A549 (cell line): ENCODE measurements at regions not wholly inside any gene's neighbourhood (a gene's known extent, or its start where the extent isn't known, plus 50 kb on each side); places are given as distances from the start of the nearest gene placed in this dataset.

Experiments used
- ATAC-seq, 2 experiments: fragments of 200-7000 bp in 1 of 2; fragments of >200 bp in 1 of 2; cut with Nextera tagmentation in 1 of 2; cut with Tn5 transposase in 1 of 2; 3 replicates each; pipeline versions ENCODE4 v1.8.0 to v1.9.1; 2018 to 2020; ENCODE audit warnings: mild to moderate bottlenecking in 1 of 2, moderate library complexity in 1 of 2
- CTCF ChIA-PET: fragments of 300-600 bp; sonication (Branson Sonifier 250); formaldehyde crosslinking; extraction: SDS; loops from one replicate; lab custom pipeline; 2021; ENCODE audit warnings: antibody characterized with exemption, inconsistent platforms; lab: Yijun Ruan, JAX
- POLR2A ChIA-PET: fragments of 350-600 bp; formaldehyde crosslinking; extraction: SDS; loops from one replicate; lab custom pipeline; 2021; ENCODE audit warnings: antibody characterized with exemption, inconsistent platforms; lab: Yijun Ruan, JAX
- DNase-seq, 2 experiments: peaks; one replicate each; pipeline versions ENCODE4 v3.0.0 to v3.0.0-alpha.2; 2011 to 2016; ENCODE audit warnings: low read depth in 1 of 2, low spot score in 1 of 2
- FAIRE-seq: peaks from 2 replicates; lab custom pipeline; 2011; peaks lifted over from hg19 to GRCh38; lab: Jason Lieb, UNC
- H3K27ac ChIP-seq, 2 experiments: fragments of >200 bp; sonication (Bioruptor Twin); formaldehyde crosslinking; 3 replicates each; pipeline ENCODE4 v1.5.1; 2016 to 2017
- H3K4me1 ChIP-seq: fragments of >200 bp; sonication (Bioruptor Twin); formaldehyde crosslinking; 3 replicates; pipeline ENCODE4 v1.6.1; 2016
- H3K4me2 ChIP-seq: fragments of >200 bp; sonication (Bioruptor Twin); formaldehyde crosslinking; 3 replicates; pipeline ENCODE4 v1.6.1; 2016
- H3K4me3 ChIP-seq: fragments of >200 bp; sonication (Bioruptor Twin); formaldehyde crosslinking; 3 replicates; pipeline ENCODE4 v1.5.1; 2016
- H3K9me3 ChIP-seq: fragments of >200 bp; sonication (Bioruptor Twin); formaldehyde crosslinking; 3 replicates; pipeline ENCODE4 v1.6.1; 2016
- CBX8 ChIP-seq: fragments of 200-600 bp; sonication (generic); IDR thresholded peaks from 2 replicates; pipeline ENCODE4 v1.6.1; 2016
- EP300 ChIP-seq, 2 experiments: fragments of >200 bp; sonication (Bioruptor Twin); formaldehyde crosslinking; IDR thresholded peaks; 2 replicates in 1 of 2; 3 replicates in 1 of 2; pipeline ENCODE4 v1.6.1; 2016 to 2017
- FOSL2 ChIP-seq, 2 experiments: fragments of 450-650 bp in 1 of 2; fragments of >200 bp in 1 of 2; sonication (Bioruptor Twin) in 1 of 2; formaldehyde crosslinking; IDR thresholded peaks; 2 replicates each; pipeline versions ENCODE4 v1.5.0 to v1.6.1; 2016 to 2020; ENCODE audit warnings: mild to moderate bottlenecking in 1 of 2, moderate library complexity in 1 of 2
- HEYL ChIP-seq: fragments of 250-450 bp; sonication (Bioruptor Pico); IDR thresholded peaks from 2 replicates; pipeline ENCODE4 v1.8.0; 2021; ENCODE audit warnings: mild to moderate bottlenecking, moderate library complexity
- HOXA7 ChIP-seq: fragments of 250-450 bp; sonication (Bioruptor Pico); IDR thresholded peaks from 2 replicates; pipeline ENCODE4 v1.5.0; 2020; ENCODE audit warnings: mild to moderate bottlenecking, moderate library complexity
- HOXB5 ChIP-seq: fragments of 250-450 bp; sonication (Bioruptor Pico); IDR thresholded peaks from 2 replicates; pipeline ENCODE4 v1.5.0; 2020; ENCODE audit warnings: mild to moderate bottlenecking, moderate library complexity
- JUN ChIP-seq, 2 experiments: fragments of >200 bp; sonication (Bioruptor Twin); formaldehyde crosslinking; IDR thresholded peaks; 2 replicates in 1 of 2; 3 replicates in 1 of 2; pipeline ENCODE4 v1.6.1; 2016 to 2017
- KDM5A ChIP-seq: fragments of 200-600 bp; sonication (generic); IDR thresholded peaks from 2 replicates; pipeline ENCODE4 v1.6.1; 2016; ENCODE audit warnings: antibody characterized with exemption, mild to moderate bottlenecking
- NR3C1 ChIP-seq: fragments of >200 bp; sonication (Bioruptor Twin); formaldehyde crosslinking; IDR thresholded peaks from 3 replicates; pipeline ENCODE4 v1.6.1; 2017
- PHF8 ChIP-seq: fragments of 200-600 bp; sonication (generic); IDR thresholded peaks from 2 replicates; pipeline ENCODE4 v1.6.1; 2016; ENCODE audit warnings: low read depth, mild to moderate bottlenecking, antibody characterized with exemption, moderate library complexity, borderline replicate concordance
- TP53 ChIP-seq: fragments of 250-450 bp; sonication (Bioruptor Pico); IDR thresholded peaks from 2 replicates; pipeline ENCODE4 v1.5.0; 2021; ENCODE audit warnings: mild to moderate bottlenecking, moderate library complexity
- ZC3H11A ChIP-seq: fragments of 450-650 bp; IDR thresholded peaks from 2 replicates; pipeline ENCODE4 v1.6.1; 2014; ENCODE audit warnings: antibody characterized with exemption, mild to moderate bottlenecking
- ZNF302 ChIP-seq: fragments of 250-450 bp; sonication (Bioruptor Pico); IDR thresholded peaks from 2 replicates; pipeline ENCODE4 v1.9.0; 2021; ENCODE audit warnings: inconsistent platforms, mild to moderate bottlenecking, moderate library complexity
- ZSCAN20 ChIP-seq: fragments of 250-450 bp; sonication (Bioruptor Pico); IDR thresholded peaks from 2 replicates; pipeline ENCODE4 v1.8.0; 2022; ENCODE audit warnings: mild to moderate bottlenecking, moderate library complexity
- WGBS: methylation state at CpG from one replicate; pipeline ENCODE4 v1.1.6; 2017; ENCODE audit errors: missing lambda C conversion rate; 5-methylcytosine and 5-hydroxymethylcytosine counted together
- TF ChIP-seq, protein P1 (sequence below): fragments of 200-600 bp; sonication (generic); IDR thresholded peaks from 2 replicates; pipeline ENCODE4 v1.6.1; 2016; ENCODE audit warnings: antibody characterized with exemption, mild to moderate bottlenecking, moderate library complexity
- TF ChIP-seq, protein P2 (sequence below): fragments of >200 bp; sonication (Bioruptor Twin); formaldehyde crosslinking; IDR thresholded peaks from 2 replicates; pipeline ENCODE4 v1.6.1; 2016
- TF ChIP-seq, protein P3 (sequence below): fragments of 450-650 bp; IDR thresholded peaks from 2 replicates; pipeline ENCODE4 v1.6.1; 2014; ENCODE audit warnings: antibody characterized with exemption
- TF ChIP-seq, protein P4 (sequence below): fragments of >200 bp; sonication (Bioruptor Twin); formaldehyde crosslinking; IDR thresholded peaks from 3 replicates; pipeline ENCODE4 v1.6.1; 2016
- TF ChIP-seq, protein P5 (sequence below): IDR thresholded peaks from 2 replicates; pipeline ENCODE4 v1.6.1; 2012

DNA sequence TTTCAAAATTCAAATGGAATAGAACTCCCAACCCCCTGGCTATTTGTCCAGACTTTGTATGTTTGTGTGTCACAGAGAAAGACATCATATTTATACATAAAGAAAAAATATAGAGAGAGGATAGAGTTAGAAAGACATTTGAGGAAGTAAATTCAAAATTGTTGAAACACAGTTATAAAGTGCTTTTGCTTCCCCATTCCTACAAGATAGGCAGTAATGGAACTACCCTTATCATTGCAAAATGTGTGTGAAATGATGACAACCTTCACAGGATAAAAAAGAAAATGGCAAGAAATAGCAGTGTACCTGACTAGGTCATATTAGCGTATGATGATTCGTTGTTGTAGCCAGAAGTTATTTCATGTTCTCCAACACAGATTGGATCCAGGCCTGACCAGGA is 63.1 kb downstream of the FZD1 start:
- H3K4me2 ChIP-seq: no peak overlapping the region
- no peaks in the 10 kb centered on the region for H3K9me3 ChIP-seq
- no peak for FAIRE-seq
- WGBS: 71% methylated on average over 2 of the region's 2 CpGs
- H3K27ac ChIP-seq: no peak overlapping the region
- TF ChIP-seq, protein P1, sequence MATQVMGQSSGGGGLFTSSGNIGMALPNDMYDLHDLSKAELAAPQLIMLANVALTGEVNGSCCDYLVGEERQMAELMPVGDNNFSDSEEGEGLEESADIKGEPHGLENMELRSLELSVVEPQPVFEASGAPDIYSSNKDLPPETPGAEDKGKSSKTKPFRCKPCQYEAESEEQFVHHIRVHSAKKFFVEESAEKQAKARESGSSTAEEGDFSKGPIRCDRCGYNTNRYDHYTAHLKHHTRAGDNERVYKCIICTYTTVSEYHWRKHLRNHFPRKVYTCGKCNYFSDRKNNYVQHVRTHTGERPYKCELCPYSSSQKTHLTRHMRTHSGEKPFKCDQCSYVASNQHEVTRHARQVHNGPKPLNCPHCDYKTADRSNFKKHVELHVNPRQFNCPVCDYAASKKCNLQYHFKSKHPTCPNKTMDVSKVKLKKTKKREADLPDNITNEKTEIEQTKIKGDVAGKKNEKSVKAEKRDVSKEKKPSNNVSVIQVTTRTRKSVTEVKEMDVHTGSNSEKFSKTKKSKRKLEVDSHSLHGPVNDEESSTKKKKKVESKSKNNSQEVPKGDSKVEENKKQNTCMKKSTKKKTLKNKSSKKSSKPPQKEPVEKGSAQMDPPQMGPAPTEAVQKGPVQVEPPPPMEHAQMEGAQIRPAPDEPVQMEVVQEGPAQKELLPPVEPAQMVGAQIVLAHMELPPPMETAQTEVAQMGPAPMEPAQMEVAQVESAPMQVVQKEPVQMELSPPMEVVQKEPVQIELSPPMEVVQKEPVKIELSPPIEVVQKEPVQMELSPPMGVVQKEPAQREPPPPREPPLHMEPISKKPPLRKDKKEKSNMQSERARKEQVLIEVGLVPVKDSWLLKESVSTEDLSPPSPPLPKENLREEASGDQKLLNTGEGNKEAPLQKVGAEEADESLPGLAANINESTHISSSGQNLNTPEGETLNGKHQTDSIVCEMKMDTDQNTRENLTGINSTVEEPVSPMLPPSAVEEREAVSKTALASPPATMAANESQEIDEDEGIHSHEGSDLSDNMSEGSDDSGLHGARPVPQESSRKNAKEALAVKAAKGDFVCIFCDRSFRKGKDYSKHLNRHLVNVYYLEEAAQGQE: no peak
- TF ChIP-seq EP300 (IDR thresholded peaks at IDR 0.05) (no peak), JUN (IDR thresholded peaks at IDR 0.05) (no peak), HOXB5 (CRISPR knock-in tag) (no peak), HEYL (no peak), PHF8 (no peak), NR3C1 (no peak), HOXA7 (CRISPR knock-in tag) (no peak), TP53 (CRISPR knock-in tag) (no peak), KDM5A (no peak), CBX8 (no peak), ZSCAN20 (CRISPR knock-in tag) (no peak), ZNF302 (CRISPR knock-in tag) (no peak), ZC3H11A (no peak)
- TF ChIP-seq, protein P2, sequence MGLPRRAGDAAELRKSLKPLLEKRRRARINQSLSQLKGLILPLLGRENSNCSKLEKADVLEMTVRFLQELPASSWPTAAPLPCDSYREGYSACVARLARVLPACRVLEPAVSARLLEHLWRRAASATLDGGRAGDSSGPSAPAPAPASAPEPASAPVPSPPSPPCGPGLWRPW: no peak
- TF ChIP-seq, protein P3, sequence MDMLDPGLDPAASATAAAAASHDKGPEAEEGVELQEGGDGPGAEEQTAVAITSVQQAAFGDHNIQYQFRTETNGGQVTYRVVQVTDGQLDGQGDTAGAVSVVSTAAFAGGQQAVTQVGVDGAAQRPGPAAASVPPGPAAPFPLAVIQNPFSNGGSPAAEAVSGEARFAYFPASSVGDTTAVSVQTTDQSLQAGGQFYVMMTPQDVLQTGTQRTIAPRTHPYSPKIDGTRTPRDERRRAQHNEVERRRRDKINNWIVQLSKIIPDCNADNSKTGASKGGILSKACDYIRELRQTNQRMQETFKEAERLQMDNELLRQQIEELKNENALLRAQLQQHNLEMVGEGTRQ: no peak
- TF ChIP-seq, protein P4, sequence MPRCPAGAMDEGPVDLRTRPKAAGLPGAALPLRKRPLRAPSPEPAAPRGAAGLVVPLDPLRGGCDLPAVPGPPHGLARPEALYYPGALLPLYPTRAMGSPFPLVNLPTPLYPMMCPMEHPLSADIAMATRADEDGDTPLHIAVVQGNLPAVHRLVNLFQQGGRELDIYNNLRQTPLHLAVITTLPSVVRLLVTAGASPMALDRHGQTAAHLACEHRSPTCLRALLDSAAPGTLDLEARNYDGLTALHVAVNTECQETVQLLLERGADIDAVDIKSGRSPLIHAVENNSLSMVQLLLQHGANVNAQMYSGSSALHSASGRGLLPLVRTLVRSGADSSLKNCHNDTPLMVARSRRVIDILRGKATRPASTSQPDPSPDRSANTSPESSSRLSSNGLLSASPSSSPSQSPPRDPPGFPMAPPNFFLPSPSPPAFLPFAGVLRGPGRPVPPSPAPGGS: no peak
- ChIA-PET CTCF (no interaction called here), POLR2A (no interaction called here)
- H3K4me1 ChIP-seq: no peaks in the 10 kb centered on the region
- no peak overlapping the region for H3K4me3 ChIP-seq
- DNase-seq: no peak
- no peak for ATAC-seq

DNA sequence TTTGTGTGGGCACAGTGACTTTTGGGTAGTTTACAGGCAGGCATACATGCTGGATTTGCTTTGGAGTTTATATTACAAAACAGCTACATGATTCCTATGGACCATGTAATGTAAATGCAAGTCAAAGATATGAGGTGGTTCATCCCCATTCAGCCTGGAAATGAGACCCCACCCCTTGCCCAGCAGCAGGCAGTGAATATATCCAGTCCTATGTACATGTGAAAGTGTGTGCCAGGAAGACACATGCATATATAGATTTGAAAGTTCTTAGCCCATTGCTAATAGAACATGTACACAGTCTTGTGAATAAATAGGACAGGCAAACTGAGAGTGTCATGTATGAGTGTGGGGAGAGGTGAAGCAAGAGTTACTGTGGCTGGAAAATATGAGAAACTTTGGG is 65.3 kb downstream of the FZD1 start:
- no peak overlapping the region for H3K4me2 ChIP-seq
- H3K4me3 ChIP-seq: no peak overlapping the region
- H3K9me3 ChIP-seq: no peaks in the 10 kb centered on the region
- TF ChIP-seq KDM5A (no peak), ZSCAN20 (CRISPR knock-in tag) (no peak), CBX8 (no peak), FOSL2 (IDR thresholded peaks at IDR 0.05) (no peak), FOSL2 (CRISPR knock-in tag; IDR thresholded peaks at IDR 0.05) (no peak), EP300 (IDR thresholded peaks at IDR 0.05) (no peak)
- TF ChIP-seq, protein P5, sequence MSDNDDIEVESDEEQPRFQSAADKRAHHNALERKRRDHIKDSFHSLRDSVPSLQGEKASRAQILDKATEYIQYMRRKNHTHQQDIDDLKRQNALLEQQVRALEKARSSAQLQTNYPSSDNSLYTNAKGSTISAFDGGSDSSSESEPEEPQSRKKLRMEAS: no peak
- DNase-seq (no peak), ATAC-seq (no peak), FAIRE-seq (no peak)
- CTCF ChIA-PET: no interaction called here
- H3K4me1 ChIP-seq: no peaks in the 10 kb centered on the region
- POLR2A ChIA-PET: no interaction called here
- H3K27ac ChIP-seq: no peak overlapping the region
